Astrocyte of the spinal cord (primary cell): ENCODE measurements at regions not wholly inside any gene's neighbourhood (a gene's known extent, or its start where the extent isn't known, plus 50 kb on each side); places are given as distances from the start of the nearest gene placed in this dataset.

ENCODE experiments used
- DNase-seq: peaks from one replicate; pipeline ENCODE4 v3.0.0; 2011; ENCODE audit warnings: low read depth, low spot score
- H3K4me3 ChIP-seq: 2 replicates; pipeline ENCODE4 v1.5.1; 2011; ENCODE audit warnings: low read depth, mild to moderate bottlenecking, low read length, moderate library complexity
- in situ Hi-C: cut with HindIII; loops from 2 replicates; pipeline ENCODE4 v1.10.0; 2017; ENCODE audit warnings: low sequenced_read_pairs
- TF ChIP-seq, protein P1 (sequence below): IDR thresholded peaks from 2 replicates; pipeline ENCODE4 v1.5.1; 2012; ENCODE audit warnings: low read depth, mild to moderate bottlenecking, low read length, inconsistent platforms

DNA sequence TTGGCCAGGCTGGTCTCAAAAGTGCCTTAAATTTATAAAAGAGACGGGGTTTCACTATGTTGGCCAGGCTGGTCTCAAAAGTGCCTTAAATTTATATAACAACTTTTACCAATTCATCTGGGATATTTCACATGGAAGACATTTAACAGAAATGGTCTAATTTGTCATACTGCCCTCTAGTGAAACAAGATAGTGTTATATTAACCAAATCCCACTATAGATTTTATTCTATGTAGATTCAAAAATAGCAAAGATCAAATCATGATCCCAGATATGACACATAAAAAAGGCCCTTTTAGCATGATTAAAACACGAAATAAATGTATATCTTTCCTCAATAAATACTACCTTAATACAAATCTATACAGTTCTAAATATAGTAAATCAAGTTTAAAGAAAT is 102.8 kb upstream of the TFAP2D start:
- TF ChIP-seq, protein P1, sequence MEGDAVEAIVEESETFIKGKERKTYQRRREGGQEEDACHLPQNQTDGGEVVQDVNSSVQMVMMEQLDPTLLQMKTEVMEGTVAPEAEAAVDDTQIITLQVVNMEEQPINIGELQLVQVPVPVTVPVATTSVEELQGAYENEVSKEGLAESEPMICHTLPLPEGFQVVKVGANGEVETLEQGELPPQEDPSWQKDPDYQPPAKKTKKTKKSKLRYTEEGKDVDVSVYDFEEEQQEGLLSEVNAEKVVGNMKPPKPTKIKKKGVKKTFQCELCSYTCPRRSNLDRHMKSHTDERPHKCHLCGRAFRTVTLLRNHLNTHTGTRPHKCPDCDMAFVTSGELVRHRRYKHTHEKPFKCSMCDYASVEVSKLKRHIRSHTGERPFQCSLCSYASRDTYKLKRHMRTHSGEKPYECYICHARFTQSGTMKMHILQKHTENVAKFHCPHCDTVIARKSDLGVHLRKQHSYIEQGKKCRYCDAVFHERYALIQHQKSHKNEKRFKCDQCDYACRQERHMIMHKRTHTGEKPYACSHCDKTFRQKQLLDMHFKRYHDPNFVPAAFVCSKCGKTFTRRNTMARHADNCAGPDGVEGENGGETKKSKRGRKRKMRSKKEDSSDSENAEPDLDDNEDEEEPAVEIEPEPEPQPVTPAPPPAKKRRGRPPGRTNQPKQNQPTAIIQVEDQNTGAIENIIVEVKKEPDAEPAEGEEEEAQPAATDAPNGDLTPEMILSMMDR, result no peak
- no peak overlapping the region for H3K4me3 ChIP-seq
- in situ Hi-C loops, result no loop called here
- no peak for DNase-seq

DNA sequence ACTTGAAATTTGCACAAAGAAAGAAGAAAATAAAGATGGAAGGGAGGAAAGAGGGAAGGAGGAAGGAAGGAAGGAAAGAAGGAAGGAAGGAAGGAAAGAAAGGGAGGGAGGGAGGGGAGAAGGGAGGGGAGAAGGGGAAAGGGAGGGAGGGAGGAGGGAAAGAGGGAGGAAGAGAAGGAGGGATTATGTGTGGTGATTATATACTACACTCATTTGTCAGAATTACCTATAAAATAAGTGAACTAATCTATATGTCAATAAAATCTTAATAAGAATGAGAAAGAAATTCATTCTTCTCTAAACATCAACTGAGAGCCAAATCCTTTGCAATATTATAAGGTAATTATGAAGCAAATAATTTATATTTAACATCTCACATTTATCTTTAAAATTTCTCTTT is 77.9 kb upstream of the TFAP2D start:
- in situ Hi-C loops, result no loop called here

DNA sequence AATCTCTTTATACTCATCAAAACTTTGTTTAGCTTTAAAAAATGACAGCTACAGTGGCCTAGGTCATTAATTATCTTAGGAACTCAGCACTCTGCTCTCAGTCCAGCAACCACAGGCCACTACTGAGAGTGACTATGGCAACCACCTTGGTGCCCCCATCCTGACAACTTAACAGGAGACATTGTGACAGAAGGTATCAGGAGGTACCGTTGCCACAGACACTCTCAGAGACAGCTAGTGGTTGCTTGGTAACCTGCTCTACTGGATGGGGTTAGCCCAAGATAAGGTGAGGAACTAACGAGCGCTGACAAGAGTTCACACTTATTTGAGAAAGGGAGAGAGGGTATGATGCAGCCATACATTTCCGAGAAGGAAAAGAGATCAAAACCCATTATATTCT is 76.1 kb upstream of the TFAP2D start:
- DNase-seq, result no peak
- H3K4me3 ChIP-seq, result no peak overlapping the region
- in situ Hi-C loops, result no loop called here
- TF ChIP-seq, protein P1, result no peak

More for the DNA sequence above, 77.9 kb upstream of the TFAP2D start:
- H3K4me3 ChIP-seq, result no peak overlapping the region
- DNase-seq, result no peak
- TF ChIP-seq, protein P1, result no peak

DNA sequence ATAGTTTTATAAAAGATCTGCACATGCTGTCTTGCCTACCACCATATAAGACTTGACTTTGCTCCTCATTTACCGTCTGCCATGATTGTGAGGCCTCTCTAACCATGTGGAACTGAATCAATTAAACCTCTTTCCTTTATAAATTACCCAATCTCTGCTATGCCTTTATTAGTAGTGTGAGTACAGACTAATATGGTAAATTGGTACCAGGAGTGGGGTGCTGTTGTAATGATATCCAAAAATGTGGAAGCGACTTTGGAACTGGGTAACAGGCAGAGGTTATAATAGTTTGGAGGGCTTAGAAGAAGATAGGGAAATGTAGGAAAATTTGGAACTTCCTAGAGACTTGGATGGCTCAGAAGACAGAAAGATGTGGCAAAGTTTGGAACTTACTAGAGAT is 64.2 kb upstream of the TFAP2D start:
- DNase-seq, result no peak
- TF ChIP-seq, protein P1, result no peak
- no peak overlapping the region for H3K4me3 ChIP-seq
- in situ Hi-C loops, result no loop called here

DNA sequence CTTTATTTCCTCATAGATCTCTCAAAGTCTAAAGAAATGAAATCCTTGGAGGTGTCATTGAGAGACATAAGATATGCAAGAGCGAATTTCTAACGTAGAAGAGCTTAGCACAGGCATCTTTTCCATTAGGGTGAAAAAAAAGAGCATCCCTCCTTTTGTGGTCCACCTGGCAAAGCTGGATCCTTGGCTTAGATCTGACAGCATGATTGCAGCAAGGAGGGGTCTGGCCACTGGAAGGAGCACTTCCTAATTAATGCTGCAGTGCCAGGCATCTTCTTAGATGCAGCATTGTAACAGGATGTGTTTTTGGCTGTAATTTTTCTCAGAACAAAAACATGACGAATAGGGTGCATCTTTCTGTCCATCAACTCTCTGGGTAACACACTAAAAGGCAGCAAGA is 60.1 kb upstream of the TFAP2D start:
- DNase-seq, result no peak
- no peak overlapping the region for H3K4me3 ChIP-seq
- TF ChIP-seq, protein P1, result no peak
- in situ Hi-C loops, result no loop called here

DNA sequence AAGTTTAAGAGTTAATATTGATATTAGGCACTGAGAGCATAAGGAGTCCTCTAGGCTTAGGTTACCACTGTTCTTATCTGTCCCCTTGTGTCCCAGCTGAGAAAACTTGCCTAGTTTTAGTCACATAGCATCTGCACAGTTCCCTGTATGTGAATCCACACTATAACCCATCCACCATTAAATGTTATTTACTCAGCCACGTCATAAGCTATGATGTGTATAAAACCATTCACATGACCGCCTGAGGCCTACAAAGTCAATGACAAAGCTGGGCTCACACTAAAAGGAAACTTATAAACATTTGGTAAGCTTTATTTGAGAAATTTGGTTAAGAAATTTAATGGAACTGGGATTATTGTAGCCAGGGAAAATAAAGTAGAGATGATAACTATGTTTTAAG is 59.2 kb upstream of the TFAP2D start:
- TF ChIP-seq, protein P1, result no peak
- in situ Hi-C loops, result no loop called here
- H3K4me3 ChIP-seq, result no peak overlapping the region
- no peak for DNase-seq
